IMR-90 (cell line): ENCODE measurements at regions not wholly inside any gene's neighbourhood (a gene's known extent, or its start where the extent isn't known, plus 50 kb on each side); places are given as distances from the start of the nearest gene placed in this dataset.

ENCODE experiments used
- ATAC-seq: fragments of 200-7000 bp; cut with Tn5 transposase; 2 replicates; pipeline ENCODE4 v1.9.1; 2020; ENCODE audit warnings: low read depth, mild to moderate bottlenecking, moderate library complexity
- BruUV-seq: library from RNA; stranded (reverse); fragments of 400-500 nt; replicated peaks from 2 replicates; lab custom pipeline; 2021; lab: Mats Ljungman, UMichigan
- CTCF ChIA-PET: fragments of 300-600 bp; formaldehyde crosslinking; extraction: SDS; loops from one replicate; lab custom pipeline; 2021; ENCODE audit warnings: antibody characterized with exemption; lab: Yijun Ruan, JAX
- POLR2A ChIA-PET: fragments of 300-600 bp; sonication (Branson Sonifier 250); formaldehyde crosslinking; loops from one replicate; lab custom pipeline; 2022; ENCODE audit warnings: antibody characterized with exemption; ENCODE audit not compliant: unreplicated experiment; lab: Charles Lee
- DNase-seq: peaks from one replicate; pipeline ENCODE4 v3.0.0; 2013
- H2AFZ ChIP-seq: replicated peaks from 2 replicates; pipeline ENCODE3; 2013; ENCODE audit warnings: low read length, mild to moderate bottlenecking; ENCODE audit not compliant: poor library complexity
- H2AK5ac ChIP-seq: 2 replicates; pipeline ENCODE4 v1.6.1; 2013; ENCODE audit warnings: low read depth, low read length, inconsistent platforms
- H2AK9ac ChIP-seq: replicated peaks from 2 replicates; pipeline ENCODE3; 2013; ENCODE audit warnings: mild to moderate bottlenecking, low read depth, low read length, moderate library complexity; ENCODE audit not compliant: poor library complexity
- H2BK120ac ChIP-seq: 2 replicates; pipeline ENCODE4 v1.6.1; 2013; ENCODE audit warnings: low read depth, low read length, inconsistent platforms
- H2BK15ac ChIP-seq: 3 replicates; pipeline ENCODE4 v1.6.1; 2013; ENCODE audit warnings: low read depth, low read length, inconsistent platforms
- H2BK20ac ChIP-seq: 2 replicates; pipeline ENCODE4 v1.6.1; 2013; ENCODE audit warnings: low read depth, mild to moderate bottlenecking, inconsistent platforms, low read length, moderate library complexity
- H2BK5ac ChIP-seq: 2 replicates; pipeline ENCODE4 v1.6.1; 2013; ENCODE audit warnings: mild to moderate bottlenecking, low read depth, low read length, inconsistent platforms; ENCODE audit not compliant: poor library complexity, severe bottlenecking
- H3K14ac ChIP-seq: replicated peaks from 2 replicates; pipeline ENCODE4 v1.6.1; 2013; ENCODE audit warnings: low read depth, low read length, inconsistent platforms
- H3K18ac ChIP-seq: 2 replicates; pipeline ENCODE4 v1.6.1; 2013; ENCODE audit warnings: low read depth, low read length, control low read depth
- H3K23ac ChIP-seq: 2 replicates; pipeline ENCODE4 v1.6.1; 2013; ENCODE audit warnings: low read depth, low read length, inconsistent platforms
- H3K27ac ChIP-seq: 2 replicates; pipeline ENCODE4 v1.5.1; 2013; ENCODE audit warnings: mild to moderate bottlenecking, control low read depth, low read length; ENCODE audit not compliant: insufficient read depth
- H3K27me3 ChIP-seq: 2 replicates; pipeline ENCODE4 v1.6.1; 2013; ENCODE audit warnings: low read length; ENCODE audit not compliant: control insufficient read depth, insufficient read depth
- H3K36me3 ChIP-seq: 2 replicates; pipeline ENCODE4 v1.6.1; 2013; ENCODE audit warnings: low read length, mixed read lengths; ENCODE audit not compliant: control insufficient read depth, insufficient read depth
- H3K4ac ChIP-seq: 2 replicates; pipeline ENCODE4 v1.6.1; 2013; ENCODE audit warnings: low read depth, low read length, inconsistent platforms
- H3K4me1 ChIP-seq: 2 replicates; pipeline ENCODE4 v1.6.1; 2013; ENCODE audit warnings: low read length, mixed read lengths; ENCODE audit not compliant: control insufficient read depth, insufficient read depth
- H3K4me2 ChIP-seq: 2 replicates; pipeline ENCODE4 v1.6.1; 2013; ENCODE audit warnings: low read depth, mild to moderate bottlenecking, control low read depth, low read length, moderate library complexity
- H3K4me3 ChIP-seq: 2 replicates; pipeline ENCODE4 v1.5.1; 2013; ENCODE audit warnings: low read depth, mild to moderate bottlenecking, control low read depth, low read length, moderate library complexity; ENCODE audit not compliant: insufficient read depth
- H3K56ac ChIP-seq: 2 replicates; pipeline ENCODE4 v1.6.1; 2013; ENCODE audit warnings: low read length, inconsistent platforms; ENCODE audit not compliant: insufficient read depth; ENCODE audit errors: extremely low read depth
- H3K79me1 ChIP-seq, 2 experiments: 2 replicates each; pipeline ENCODE4 v1.6.1; 2013; ENCODE audit warnings: low read length in 2 of 2, inconsistent platforms in 1 of 2, low read depth in 1 of 2
- H3K9ac ChIP-seq: 2 replicates; pipeline ENCODE4 v1.6.1; 2013; ENCODE audit warnings: low read depth, low read length, control low read depth
- H3K9me1 ChIP-seq: 2 replicates; pipeline ENCODE4 v1.6.1; 2013; ENCODE audit warnings: low read length, inconsistent platforms; ENCODE audit not compliant: insufficient read depth
- H3K9me3 ChIP-seq: 2 replicates; pipeline ENCODE4 v1.6.1; 2013; ENCODE audit warnings: low read length; ENCODE audit not compliant: control insufficient read depth, insufficient read depth
- H4K20me1 ChIP-seq: 2 replicates; pipeline ENCODE4 v1.6.1; 2013; ENCODE audit warnings: low read length, inconsistent platforms; ENCODE audit not compliant: insufficient read depth
- H4K5ac ChIP-seq: 2 replicates; pipeline ENCODE4 v1.6.1; 2013; ENCODE audit warnings: mild to moderate bottlenecking, low read depth, low read length, control low read depth
- H4K8ac ChIP-seq, 2 experiments: 2 replicates each; pipeline ENCODE4 v1.6.1; 2013; ENCODE audit warnings: low read depth in 2 of 2, low read length in 2 of 2, control low read depth in 1 of 2, inconsistent platforms in 1 of 2
- H4K91ac ChIP-seq: 2 replicates; pipeline ENCODE4 v1.6.1; 2013; ENCODE audit warnings: low read depth, low read length, inconsistent platforms; ENCODE audit not compliant: insufficient read depth
- CHD1 ChIP-seq: IDR thresholded peaks from 2 replicates; pipeline ENCODE4 v1.6.1; 2012; ENCODE audit warnings: low read depth, low read length, improper control_type of control experiment
- CTCF ChIP-seq: conservative IDR thresholded peaks from 2 replicates; pipeline ENCODE4 v1.5.1; 2012; ENCODE audit warnings: mild to moderate bottlenecking, low read depth, low read length, improper control_type of control experiment
- ELK1 ChIP-seq: fragments of 150-350 bp; IDR thresholded peaks from 2 replicates; pipeline ENCODE4 v1.6.1; 2016; ENCODE audit warnings: low read depth, mild to moderate bottlenecking, low read length, moderate library complexity, borderline replicate concordance
- FOS ChIP-seq: fragments of 150-350 bp; IDR thresholded peaks from 2 replicates; pipeline ENCODE4 v1.6.1; 2016; ENCODE audit warnings: low read depth, low read length
- MAFK ChIP-seq: IDR thresholded peaks from 2 replicates; pipeline ENCODE4 v1.6.1; 2012; ENCODE audit warnings: low read depth, low read length, improper control_type of control experiment
- MAZ ChIP-seq: IDR thresholded peaks from 2 replicates; pipeline ENCODE4 v1.6.1; 2012; ENCODE audit warnings: low read depth, mild to moderate bottlenecking, low read length, improper control_type of control experiment, moderate library complexity, borderline replicate concordance
- POLR2A ChIP-seq: IDR thresholded peaks from 2 replicates; pipeline ENCODE4 v1.6.1; 2012; ENCODE audit warnings: mild to moderate bottlenecking, low read depth, low read length
- RAD21 ChIP-seq: IDR thresholded peaks from 2 replicates; pipeline ENCODE4 v1.6.1; 2012; ENCODE audit warnings: low read length, improper control_type of control experiment
- RFX5 ChIP-seq: IDR thresholded peaks from 2 replicates; pipeline ENCODE4 v1.8.0; 2012; ENCODE audit warnings: low read depth, mild to moderate bottlenecking, low read length, moderate library complexity
- SMC3 ChIP-seq: fragments of 150-350 bp; IDR thresholded peaks from 2 replicates; pipeline ENCODE4 v1.6.1; 2016; ENCODE audit warnings: low read depth, mild to moderate bottlenecking, antibody characterized with exemption, low read length, moderate library complexity
- USF2 ChIP-seq: fragments of 150-350 bp; IDR thresholded peaks from 2 replicates; pipeline ENCODE4 v1.6.1; 2017; ENCODE audit warnings: mild to moderate bottlenecking, antibody characterized with exemption, low read length, low read depth
- WGBS, 2 experiments: methylation state at CpG; one replicate each; pipeline versions ENCODE4 v1.1.5 to v1.1.7; 2013; ENCODE audit warnings: missing lambda C conversion rate in 2 of 2; ENCODE audit not compliant: insufficient read length in 1 of 2; ENCODE audit errors: extremely low coverage in 2 of 2; 5-methylcytosine and 5-hydroxymethylcytosine counted together
- dilution Hi-C: fragments of 300-500 bp; cut with HindIII; formaldehyde crosslinking; loops from one replicate; pipeline ENCODE4 v1.14.3; 2018; ENCODE audit warnings: low sequenced_read_pairs; ENCODE audit not compliant: unreplicated experiment
- in situ Hi-C: fragments of 300-500 bp; cut with MboI; formaldehyde crosslinking; loops from 3 replicates; pipeline ENCODE4 v1.14.3; 2019; ENCODE audit warnings: low sequenced_read_pairs, inconsistent platforms, mixed read lengths
- intact Hi-C: fragments of 100-400 bp; cut with micrococcal nuclease; formaldehyde crosslinking; loops from 2 replicates; pipeline ENCODE4 v1.10.0; 2022

GRCh38 chr6:51411496-51412125, 592.9 kb downstream of the TFAP2B start:
- Histone ChIP-seq H3K9ac (no peak overlapping the region), H3K56ac (no peak overlapping the region), H3K9me3 (peaks cover 8% of the 10 kb centered on the region; the same call in 1 of the 2 replicates), H3K9me1 (no peaks in the 10 kb centered on the region), H2BK15ac (no peak overlapping the region), H3K4me1 (no peaks in the 10 kb centered on the region), H4K91ac (no peak overlapping the region), H3K27me3 (no peaks in the 10 kb centered on the region), H3K4me2 (no peak overlapping the region), H2AFZ (no peak overlapping the region), H2BK120ac (no peak overlapping the region), H3K4me3 (no peak overlapping the region), H2BK20ac (no peak overlapping the region), H4K5ac (no peak overlapping the region), H3K4ac (no peak overlapping the region), H4K20me1 (no peaks in the 10 kb centered on the region), H2AK5ac (no peak overlapping the region), H4K8ac (no peak overlapping the region), H2AK9ac (no peak overlapping the region), H3K79me1 (no peaks in the 10 kb centered on the region), H3K27ac (no peak overlapping the region), H3K36me3 (no peaks in the 10 kb centered on the region), H3K23ac (no peak overlapping the region), H3K14ac (no peak overlapping the region), H3K18ac (no peak overlapping the region), H2BK5ac (no peak overlapping the region)
- DNase-seq (no peak), ATAC-seq (no peak)
- POLR2A ChIA-PET: no interaction called here
- intact Hi-C loops: no loop called here
- dilution Hi-C loops: no loop called here
- TF ChIP-seq CHD1: no peak
- TF ChIP-seq SMC3: no peak
- TF ChIP-seq CTCF: no peak
- TF ChIP-seq MAFK: no peak
- TF ChIP-seq RFX5: no peak
- no peak for TF ChIP-seq POLR2A
- no peak for TF ChIP-seq RAD21
- TF ChIP-seq USF2: no peak
- no peak for TF ChIP-seq MAZ
- no peak for TF ChIP-seq FOS
- TF ChIP-seq ELK1: no peak
- WGBS, 2 experiments: no CpG with 5 or more reads among the region's 4 CpGs
- no TSS peak for BruUV-seq
- in situ Hi-C loops: no loop called here
- CTCF ChIA-PET: no interaction called here
